H54 (cell line): ENCODE measurements at regions not wholly inside any gene's neighbourhood (a gene's known extent, or its start where the extent isn't known, plus 50 kb on each side); places are given as distances from the start of the nearest gene placed in this dataset.
"Not testable (repeated sequence)": the region's sequence is repeated elsewhere in the genome, so short reads cannot be mapped to it uniquely, and the experiment has no call there.

Source experiments
- DNase-seq: peaks from one replicate; pipeline ENCODE4 v3.0.0; 2011; ENCODE audit warnings: low spot score, mixed read lengths; ENCODE audit not compliant: insufficient read length
- FAIRE-seq: peaks from 3 replicates; lab custom pipeline; 2011; peaks lifted over from hg19 to GRCh38; lab: Jason Lieb, UNC
- POLR2A ChIP-seq: IDR thresholded peaks from 2 replicates; pipeline ENCODE4 v1.6.1; 2011; ENCODE audit warnings: low read depth, mild to moderate bottlenecking, low read length

- FAIRE-seq (no peak), DNase-seq (no peak)
- TF ChIP-seq POLR2A = no peak
These were observed 299.4 kb upstream of the CDH2 start for GRCh38 chr18:28476302-28476701.

GRCh38 chr18:28469946-28470345, 293.0 kb upstream of the CDH2 start:
- TF ChIP-seq POLR2A = no peak
- FAIRE-seq (no peak), DNase-seq (no peak)

- DNase-seq (no peak), FAIRE-seq (no peak)
- TF ChIP-seq POLR2A = no peak
These were observed 292.0 kb upstream of the CDH2 start for GRCh38 chr18:28468901-28469300.

GRCh38 chr18:28466204-28466603, 289.3 kb upstream of the CDH2 start:
- no peak for TF ChIP-seq POLR2A
- DNase-seq = no peak
- no peak for FAIRE-seq

GRCh38 chr18:28459587-28459986, 282.7 kb upstream of the CDH2 start:
- TF ChIP-seq POLR2A = no peak
- DNase-seq = no peak
- no peak for FAIRE-seq

GRCh38 chr18:28458751-28459150, 281.8 kb upstream of the CDH2 start:
- no peak for DNase-seq
- no peak for FAIRE-seq
- TF ChIP-seq POLR2A = no peak

- no peak for TF ChIP-seq POLR2A
- FAIRE-seq = no peak
- DNase-seq = no peak
These were observed 280.9 kb upstream of the CDH2 start for GRCh38 chr18:28457784-28458183.

GRCh38 chr18:28455971-28456370, 279.0 kb upstream of the CDH2 start:
- no peak for FAIRE-seq
- DNase-seq = no peak
- TF ChIP-seq POLR2A = no peak

- FAIRE-seq (no peak), DNase-seq (no peak)
- no peak for TF ChIP-seq POLR2A
These were observed 262.9 kb upstream of the CDH2 start for GRCh38 chr18:28439870-28440269.

GRCh38 chr18:28438381-28438780, 261.5 kb upstream of the CDH2 start:
- TF ChIP-seq POLR2A = no peak
- FAIRE-seq (no peak), DNase-seq (no peak)

- FAIRE-seq = no peak
- TF ChIP-seq POLR2A = no peak
- no peak for DNase-seq
These were observed 255.4 kb upstream of the CDH2 start for GRCh38 chr18:28432339-28432738.

- DNase-seq = no peak
- TF ChIP-seq POLR2A = no peak
These were observed 249.0 kb upstream of the CDH2 start for GRCh38 chr18:28425886-28426285.

GRCh38 chr18:28422577-28422976, 245.6 kb upstream of the CDH2 start:
- no peak for DNase-seq
- FAIRE-seq = no peak
- TF ChIP-seq POLR2A = no peak

More at GRCh38 chr18:28425886-28426285, 249.0 kb upstream of the CDH2 start:
- FAIRE-seq = no peak

GRCh38 chr18:28421950-28422349, 245.0 kb upstream of the CDH2 start:
- DNase-seq, FAIRE-seq: not testable (repeated sequence)

- FAIRE-seq (no peak), DNase-seq (no peak)
- no peak for TF ChIP-seq POLR2A
These were observed 235.6 kb upstream of the CDH2 start for GRCh38 chr18:28412521-28412920.

GRCh38 chr18:28411806-28412205, 234.9 kb upstream of the CDH2 start:
- no peak for FAIRE-seq
- DNase-seq = no peak

GRCh38 chr18:28409811-28410210, 232.9 kb upstream of the CDH2 start:
- FAIRE-seq = no peak
- TF ChIP-seq POLR2A = no peak

More at GRCh38 chr18:28411806-28412205, 234.9 kb upstream of the CDH2 start:
- no peak for TF ChIP-seq POLR2A

More at GRCh38 chr18:28409811-28410210, 232.9 kb upstream of the CDH2 start:
- DNase-seq = no peak
